Fibroblast of the aortic adventitia (primary cell): ENCODE measurements at regions not wholly inside any gene's neighbourhood (a gene's known extent, or its start where the extent isn't known, plus 50 kb on each side); places are given as distances from the start of the nearest gene placed in this dataset.

Experiments used
- DNase-seq: peaks from one replicate; pipeline ENCODE4 v3.0.0-alpha.2; 2010; ENCODE audit warnings: low read depth
- H3K4me3 ChIP-seq: 2 replicates; pipeline ENCODE4 v1.5.1; 2011; ENCODE audit warnings: low read depth, mild to moderate bottlenecking, control low read depth, low read length, moderate library complexity
- CTCF ChIP-seq: IDR thresholded peaks from 2 replicates; pipeline ENCODE4 v1.5.1; 2011; ENCODE audit warnings: mild to moderate bottlenecking, low read length, control low read depth, inconsistent platforms; ENCODE audit not compliant: insufficient read depth

GRCh38 chr2:235146206-235146605, 194.4 kb downstream of the SH3BP4 start:
- no peak for DNase-seq
- H3K4me3 ChIP-seq, result no peak overlapping the region
- TF ChIP-seq CTCF, result no peak

DNA sequence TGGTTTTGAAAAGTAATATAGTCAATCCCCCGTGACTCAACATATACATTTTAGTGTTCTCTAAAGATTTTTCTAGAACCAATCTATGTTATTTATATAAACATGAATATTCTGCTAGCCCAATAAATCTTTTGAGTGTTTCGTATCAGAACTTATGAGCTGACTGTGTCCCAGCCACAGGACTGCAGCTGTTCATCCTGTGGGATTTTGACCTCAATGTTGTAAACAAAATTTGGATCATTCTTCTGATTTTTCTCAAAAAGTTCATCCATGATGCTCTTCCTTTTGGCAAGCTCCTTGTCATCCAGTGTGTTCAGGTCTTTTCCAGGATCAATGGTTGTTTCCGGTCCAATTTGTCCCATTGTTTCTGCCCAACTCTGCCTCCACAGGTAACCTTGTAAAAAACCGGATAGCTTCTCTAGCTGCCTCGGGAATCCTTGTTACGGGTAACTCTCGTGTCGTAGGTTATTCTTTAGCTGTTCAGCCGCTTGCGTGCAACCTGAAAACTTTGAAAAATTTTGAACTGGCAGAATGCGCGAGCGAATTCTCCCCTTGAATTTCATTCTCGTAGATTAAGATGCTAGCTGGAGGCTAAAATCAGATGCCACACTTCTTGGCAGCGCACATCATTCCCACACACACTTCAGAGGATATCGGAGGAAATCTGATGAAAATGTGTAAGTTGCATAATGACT, 195.2 kb downstream of the SH3BP4 start:
- no peak for DNase-seq
- no peak for TF ChIP-seq CTCF
- no peak overlapping the region for H3K4me3 ChIP-seq

- H3K4me3 ChIP-seq, result no peak overlapping the region
- TF ChIP-seq CTCF, result no peak
- DNase-seq, result no peak
These were observed 196.7 kb downstream of the SH3BP4 start for GRCh38 chr2:235148201-235149170.

DNA sequence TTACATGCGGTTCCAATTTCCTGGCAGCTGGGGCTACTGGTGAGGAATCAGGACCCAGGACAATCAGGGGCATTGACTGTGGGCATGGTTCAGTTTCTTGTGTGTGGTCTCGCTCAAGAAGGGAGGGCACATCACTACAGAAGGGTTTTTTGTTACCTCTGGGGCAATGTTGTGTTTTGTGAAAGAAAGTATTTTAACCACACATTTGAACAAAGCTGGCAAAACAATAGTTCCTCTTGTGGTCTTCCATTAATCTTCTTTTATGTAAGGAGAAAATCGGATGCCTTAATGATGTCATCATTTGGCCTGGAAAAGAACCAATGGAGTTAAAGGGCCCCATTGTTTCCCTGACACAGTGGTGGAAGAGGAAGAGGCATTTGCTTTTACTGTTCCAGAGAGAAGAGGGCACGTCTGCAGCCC, 197.4 kb downstream of the SH3BP4 start:
- TF ChIP-seq CTCF, result no peak
- no peak overlapping the region for H3K4me3 ChIP-seq
- peak; percentile 9 for DNase-seq

GRCh38 chr2:235149736-235150135, 197.9 kb downstream of the SH3BP4 start:
- no peak overlapping the region for H3K4me3 ChIP-seq
- no peak for DNase-seq
- no peak for TF ChIP-seq CTCF

DNA sequence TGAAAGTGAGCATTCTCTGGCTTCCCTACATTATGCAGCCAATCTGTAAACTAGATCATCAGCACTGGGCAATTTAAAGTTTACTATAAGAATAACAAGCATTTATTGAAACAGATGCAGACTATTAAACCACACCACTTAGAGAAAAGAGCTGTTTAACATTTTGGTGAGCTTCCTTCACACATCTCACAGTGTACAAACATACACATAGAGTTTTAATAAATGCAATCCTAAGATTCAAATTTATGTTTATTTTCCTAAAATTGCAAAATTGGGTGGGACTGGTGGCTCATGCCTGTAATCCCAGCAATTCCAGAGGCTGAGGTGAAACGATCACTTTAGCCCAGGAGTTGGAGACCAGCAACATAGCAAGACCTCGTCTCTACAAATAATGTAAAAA, 199.3 kb downstream of the SH3BP4 start:
- no peak for TF ChIP-seq CTCF
- H3K4me3 ChIP-seq, result no peak overlapping the region
- DNase-seq, result no peak
